IMR-90 (cell line): ENCODE measurements at regions not wholly inside any gene's neighbourhood (a gene's known extent, or its start where the extent isn't known, plus 50 kb on each side); places are given as distances from the start of the nearest gene placed in this dataset.
A peak's percentile ranks its signal among the peaks of the same experiment; 100 is the strongest.

ENCODE experiments used
- ATAC-seq: fragments of 200-7000 bp; cut with Tn5 transposase; 2 replicates; pipeline ENCODE4 v1.9.1; 2020; ENCODE audit warnings: low read depth, mild to moderate bottlenecking, moderate library complexity
- BruUV-seq: library from RNA; stranded (reverse); fragments of 400-500 nt; replicated peaks from 2 replicates; lab custom pipeline; 2021; lab: Mats Ljungman, UMichigan
- CTCF ChIA-PET: fragments of 300-600 bp; formaldehyde crosslinking; extraction: SDS; loops from one replicate; lab custom pipeline; 2021; ENCODE audit warnings: antibody characterized with exemption; lab: Yijun Ruan, JAX
- POLR2A ChIA-PET: fragments of 300-600 bp; sonication (Branson Sonifier 250); formaldehyde crosslinking; loops from one replicate; lab custom pipeline; 2022; ENCODE audit warnings: antibody characterized with exemption; ENCODE audit not compliant: unreplicated experiment; lab: Charles Lee
- DNase-seq: peaks from one replicate; pipeline ENCODE4 v3.0.0; 2013
- H2AFZ ChIP-seq: replicated peaks from 2 replicates; pipeline ENCODE3; 2013; ENCODE audit warnings: low read length, mild to moderate bottlenecking; ENCODE audit not compliant: poor library complexity
- H2AK5ac ChIP-seq: 2 replicates; pipeline ENCODE4 v1.6.1; 2013; ENCODE audit warnings: low read depth, low read length, inconsistent platforms
- H2AK9ac ChIP-seq: replicated peaks from 2 replicates; pipeline ENCODE3; 2013; ENCODE audit warnings: mild to moderate bottlenecking, low read depth, low read length, moderate library complexity; ENCODE audit not compliant: poor library complexity
- H2BK120ac ChIP-seq: 2 replicates; pipeline ENCODE4 v1.6.1; 2013; ENCODE audit warnings: low read depth, low read length, inconsistent platforms
- H2BK15ac ChIP-seq: 3 replicates; pipeline ENCODE4 v1.6.1; 2013; ENCODE audit warnings: low read depth, low read length, inconsistent platforms
- H2BK20ac ChIP-seq: 2 replicates; pipeline ENCODE4 v1.6.1; 2013; ENCODE audit warnings: low read depth, mild to moderate bottlenecking, inconsistent platforms, low read length, moderate library complexity
- H2BK5ac ChIP-seq: 2 replicates; pipeline ENCODE4 v1.6.1; 2013; ENCODE audit warnings: mild to moderate bottlenecking, low read depth, low read length, inconsistent platforms; ENCODE audit not compliant: poor library complexity, severe bottlenecking
- H3K14ac ChIP-seq: replicated peaks from 2 replicates; pipeline ENCODE4 v1.6.1; 2013; ENCODE audit warnings: low read depth, low read length, inconsistent platforms
- H3K18ac ChIP-seq: 2 replicates; pipeline ENCODE4 v1.6.1; 2013; ENCODE audit warnings: low read depth, low read length, control low read depth
- H3K23ac ChIP-seq: 2 replicates; pipeline ENCODE4 v1.6.1; 2013; ENCODE audit warnings: low read depth, low read length, inconsistent platforms
- H3K27ac ChIP-seq: 2 replicates; pipeline ENCODE4 v1.5.1; 2013; ENCODE audit warnings: mild to moderate bottlenecking, control low read depth, low read length; ENCODE audit not compliant: insufficient read depth
- H3K27me3 ChIP-seq: 2 replicates; pipeline ENCODE4 v1.6.1; 2013; ENCODE audit warnings: low read length; ENCODE audit not compliant: control insufficient read depth, insufficient read depth
- H3K36me3 ChIP-seq: 2 replicates; pipeline ENCODE4 v1.6.1; 2013; ENCODE audit warnings: low read length, mixed read lengths; ENCODE audit not compliant: control insufficient read depth, insufficient read depth
- H3K4ac ChIP-seq: 2 replicates; pipeline ENCODE4 v1.6.1; 2013; ENCODE audit warnings: low read depth, low read length, inconsistent platforms
- H3K4me1 ChIP-seq: 2 replicates; pipeline ENCODE4 v1.6.1; 2013; ENCODE audit warnings: low read length, mixed read lengths; ENCODE audit not compliant: control insufficient read depth, insufficient read depth
- H3K4me2 ChIP-seq: 2 replicates; pipeline ENCODE4 v1.6.1; 2013; ENCODE audit warnings: low read depth, mild to moderate bottlenecking, control low read depth, low read length, moderate library complexity
- H3K4me3 ChIP-seq: 2 replicates; pipeline ENCODE4 v1.5.1; 2013; ENCODE audit warnings: low read depth, mild to moderate bottlenecking, control low read depth, low read length, moderate library complexity; ENCODE audit not compliant: insufficient read depth
- H3K56ac ChIP-seq: 2 replicates; pipeline ENCODE4 v1.6.1; 2013; ENCODE audit warnings: low read length, inconsistent platforms; ENCODE audit not compliant: insufficient read depth; ENCODE audit errors: extremely low read depth
- H3K79me1 ChIP-seq, 2 experiments: 2 replicates each; pipeline ENCODE4 v1.6.1; 2013; ENCODE audit warnings: low read length in 2 of 2, inconsistent platforms in 1 of 2, low read depth in 1 of 2
- H3K9ac ChIP-seq: 2 replicates; pipeline ENCODE4 v1.6.1; 2013; ENCODE audit warnings: low read depth, low read length, control low read depth
- H3K9me1 ChIP-seq: 2 replicates; pipeline ENCODE4 v1.6.1; 2013; ENCODE audit warnings: low read length, inconsistent platforms; ENCODE audit not compliant: insufficient read depth
- H3K9me3 ChIP-seq: 2 replicates; pipeline ENCODE4 v1.6.1; 2013; ENCODE audit warnings: low read length; ENCODE audit not compliant: control insufficient read depth, insufficient read depth
- H4K20me1 ChIP-seq: 2 replicates; pipeline ENCODE4 v1.6.1; 2013; ENCODE audit warnings: low read length, inconsistent platforms; ENCODE audit not compliant: insufficient read depth
- H4K5ac ChIP-seq: 2 replicates; pipeline ENCODE4 v1.6.1; 2013; ENCODE audit warnings: mild to moderate bottlenecking, low read depth, low read length, control low read depth
- H4K8ac ChIP-seq, 2 experiments: 2 replicates each; pipeline ENCODE4 v1.6.1; 2013; ENCODE audit warnings: low read depth in 2 of 2, low read length in 2 of 2, control low read depth in 1 of 2, inconsistent platforms in 1 of 2
- H4K91ac ChIP-seq: 2 replicates; pipeline ENCODE4 v1.6.1; 2013; ENCODE audit warnings: low read depth, low read length, inconsistent platforms; ENCODE audit not compliant: insufficient read depth
- BHLHE40 ChIP-seq: fragments of 150-350 bp; IDR thresholded peaks from 2 replicates; pipeline ENCODE4 v1.6.1; 2016; ENCODE audit warnings: mild to moderate bottlenecking, low read depth, low read length
- CEBPB ChIP-seq: IDR thresholded peaks from 2 replicates; pipeline ENCODE4 v1.6.1; 2012; ENCODE audit warnings: low read depth, low read length, improper control_type of control experiment
- CHD1 ChIP-seq: IDR thresholded peaks from 2 replicates; pipeline ENCODE4 v1.6.1; 2012; ENCODE audit warnings: low read depth, low read length, improper control_type of control experiment
- CTCF ChIP-seq: conservative IDR thresholded peaks from 2 replicates; pipeline ENCODE4 v1.5.1; 2012; ENCODE audit warnings: mild to moderate bottlenecking, low read depth, low read length, improper control_type of control experiment
- ELK1 ChIP-seq: fragments of 150-350 bp; IDR thresholded peaks from 2 replicates; pipeline ENCODE4 v1.6.1; 2016; ENCODE audit warnings: low read depth, mild to moderate bottlenecking, low read length, moderate library complexity, borderline replicate concordance
- FOS ChIP-seq: fragments of 150-350 bp; IDR thresholded peaks from 2 replicates; pipeline ENCODE4 v1.6.1; 2016; ENCODE audit warnings: low read depth, low read length
- MAFK ChIP-seq: IDR thresholded peaks from 2 replicates; pipeline ENCODE4 v1.6.1; 2012; ENCODE audit warnings: low read depth, low read length, improper control_type of control experiment
- MAZ ChIP-seq: IDR thresholded peaks from 2 replicates; pipeline ENCODE4 v1.6.1; 2012; ENCODE audit warnings: low read depth, mild to moderate bottlenecking, low read length, improper control_type of control experiment, moderate library complexity, borderline replicate concordance
- MXI1 ChIP-seq: IDR thresholded peaks from 2 replicates; pipeline ENCODE4 v1.6.1; 2012; ENCODE audit warnings: low read depth, mild to moderate bottlenecking, low read length, moderate library complexity, borderline replicate concordance
- NFE2L2 ChIP-seq: fragments of 150-350 bp; IDR thresholded peaks from 2 replicates; pipeline ENCODE4 v1.6.1; 2016; ENCODE audit warnings: low read depth, mild to moderate bottlenecking, low read length
- POLR2A ChIP-seq: IDR thresholded peaks from 2 replicates; pipeline ENCODE4 v1.6.1; 2012; ENCODE audit warnings: mild to moderate bottlenecking, low read depth, low read length
- RAD21 ChIP-seq: IDR thresholded peaks from 2 replicates; pipeline ENCODE4 v1.6.1; 2012; ENCODE audit warnings: low read length, improper control_type of control experiment
- RCOR1 ChIP-seq: IDR thresholded peaks from 2 replicates; pipeline ENCODE4 v1.6.1; 2012; ENCODE audit warnings: mild to moderate bottlenecking, low read length, improper control_type of control experiment; ENCODE audit not compliant: insufficient replicate concordance
- RFX5 ChIP-seq: IDR thresholded peaks from 2 replicates; pipeline ENCODE4 v1.8.0; 2012; ENCODE audit warnings: low read depth, mild to moderate bottlenecking, low read length, moderate library complexity
- SMC3 ChIP-seq: fragments of 150-350 bp; IDR thresholded peaks from 2 replicates; pipeline ENCODE4 v1.6.1; 2016; ENCODE audit warnings: low read depth, mild to moderate bottlenecking, antibody characterized with exemption, low read length, moderate library complexity
- USF2 ChIP-seq: fragments of 150-350 bp; IDR thresholded peaks from 2 replicates; pipeline ENCODE4 v1.6.1; 2017; ENCODE audit warnings: mild to moderate bottlenecking, antibody characterized with exemption, low read length, low read depth
- whole genome bisulfite sequencing, 2 experiments: methylation state at CpG; one replicate each; pipeline versions ENCODE4 v1.1.5 to v1.1.7; 2013; ENCODE audit warnings: missing lambda C conversion rate in 2 of 2; ENCODE audit not compliant: insufficient read length in 1 of 2; ENCODE audit errors: extremely low coverage in 2 of 2; 5-methylcytosine and 5-hydroxymethylcytosine counted together
- dilution Hi-C: fragments of 300-500 bp; cut with HindIII; formaldehyde crosslinking; loops from one replicate; pipeline ENCODE4 v1.14.3; 2018; ENCODE audit warnings: low sequenced_read_pairs; ENCODE audit not compliant: unreplicated experiment
- in situ Hi-C: fragments of 300-500 bp; cut with MboI; formaldehyde crosslinking; loops from 3 replicates; pipeline ENCODE4 v1.14.3; 2019; ENCODE audit warnings: low sequenced_read_pairs, inconsistent platforms, mixed read lengths
- intact Hi-C: fragments of 100-400 bp; cut with micrococcal nuclease; formaldehyde crosslinking; loops from 2 replicates; pipeline ENCODE4 v1.10.0; 2022

- Histone ChIP-seq H2BK15ac (no peak overlapping the region), H3K9me3 (no peaks in the 10 kb centered on the region), H3K9me1 (no peaks in the 10 kb centered on the region), H2BK120ac (no peak overlapping the region), H3K4me1 (no peaks in the 10 kb centered on the region), H3K18ac (no peak overlapping the region), H2BK20ac (no peak overlapping the region), H3K4me3 (no peak overlapping the region), H2AK5ac (no peak overlapping the region), H4K5ac (no peak overlapping the region), H4K91ac (no peak overlapping the region), H4K8ac (no peak overlapping the region), H4K20me1 (no peaks in the 10 kb centered on the region), H3K27ac (no peak overlapping the region), H2AFZ (no peak overlapping the region), H3K27me3 (no peaks in the 10 kb centered on the region), H2BK5ac (no peak overlapping the region), H3K56ac (no peak overlapping the region), H3K14ac (no peak overlapping the region), H3K4ac (no peak overlapping the region), H3K36me3 (no peaks in the 10 kb centered on the region), H3K23ac (no peak overlapping the region), H2AK9ac (no peak overlapping the region), H3K79me1 (no peaks in the 10 kb centered on the region), H3K9ac (no peak overlapping the region), H3K4me2 (no peak overlapping the region)
- TF ChIP-seq CEBPB (peak; percentile 79), USF2 (no peak), RAD21 (no peak), MAZ (no peak), SMC3 (no peak), BHLHE40 (no peak), RFX5 (peak; percentile 46; the same call in 1 of the 2 replicates), POLR2A (no peak), RCOR1 (no peak), CHD1 (no peak), ELK1 (no peak), FOS (no peak), MAFK (no peak), CTCF (no peak), NFE2L2 (no peak), MXI1 (no peak)
- POLR2A ChIA-PET: no interaction called here
- ATAC-seq (peak; percentile 69), DNase-seq (peak; percentile 71)
- intact Hi-C loops (no loop called here), in situ Hi-C loops (no loop called here), dilution Hi-C loops (no loop called here)
- no CpG with 5 or more reads among the region's 1 CpG for WGBS, 2 experiments
- BruUV-seq: no TSS peak
- CTCF ChIA-PET: interaction anchor here (0.5 kb wide), 1 partner anchor 257 kb away, joined by 5 read pairs; no protein-coding TSS in a partner anchor
Measured at GRCh38 chr3:70433091-70433490, 120.7 kb upstream of the MDFIC2 start.
